Spleen (tissue), 11 donors: ENCODE measurements at regions not wholly inside any gene's neighbourhood (a gene's known extent, or its start where the extent isn't known, plus 50 kb on each side); places are given as distances from the start of the nearest gene placed in this dataset.

Experiments used
- DNase-seq: peaks from one replicate; pipeline ENCODE4 v3.0.0-alpha.2; 2020
- H3K27ac ChIP-seq, 8 donors: fragments of 200-600 bp; sonication (generic) in 7 of 8; 1 replicate in 4 of 8; 2 replicates in 4 of 8; pipeline versions ENCODE4 v1.5.0 to v1.8.0; 2016 to 2021; ENCODE audit warnings: inconsistent platforms in 4 of 8, mild to moderate bottlenecking in 4 of 8, moderate library complexity in 1 of 8
- H3K27me3 ChIP-seq, 7 donors: fragments of 200-600 bp; sonication (generic) in 6 of 7; replicated peaks in 1 of 7; 1 replicate in 4 of 7; 2 replicates in 3 of 7; pipeline versions ENCODE4 v1.5.0 to v1.8.0; 2016 to 2021; ENCODE audit warnings: inconsistent platforms in 3 of 7, mild to moderate bottlenecking in 1 of 7
- H3K36me3 ChIP-seq, 6 donors: fragments of 200-600 bp; sonication (generic) in 5 of 6; 1 replicate in 4 of 6; 2 replicates in 2 of 6; pipeline versions ENCODE4 v1.5.0 to v1.8.0; 2016 to 2021; ENCODE audit warnings: inconsistent platforms in 2 of 6
- H3K4me1 ChIP-seq, 6 donors: fragments of 200-600 bp; sonication (generic) in 5 of 6; 1 replicate in 3 of 6; 2 replicates in 3 of 6; pipeline versions ENCODE4 v1.5.0 to v1.8.0; 2016 to 2021; ENCODE audit warnings: inconsistent platforms in 3 of 6
- H3K4me3 ChIP-seq, 8 donors: fragments of 200-600 bp; sonication (generic) in 7 of 8; 1 replicate in 4 of 8; 2 replicates in 4 of 8; pipeline versions ENCODE4 v1.5.0 to v1.8.0; 2016 to 2021; ENCODE audit warnings: inconsistent platforms in 4 of 8, mild to moderate bottlenecking in 4 of 8, moderate library complexity in 2 of 8
- H3K9me3 ChIP-seq, 8 donors: fragments of 200-600 bp; sonication (generic) in 7 of 8; 1 replicate in 4 of 8; 2 replicates in 4 of 8; pipeline versions ENCODE4 v1.5.0 to v1.8.0; 2016 to 2021; ENCODE audit warnings: inconsistent platforms in 4 of 8
- CTCF ChIP-seq, 11 experiments: fragments of 200-600 bp in 7 of 11; fragments of 450-650 bp in 4 of 11; sonication (generic) in 4 of 11; IDR thresholded peaks in 8 of 11; conservative IDR thresholded peaks in 3 of 11; 1 replicate in 7 of 11; 2 replicates in 4 of 11; pipeline versions ENCODE4 v1.4.0 to v1.8.0; 2016 to 2021; ENCODE audit warnings: antibody characterized with exemption in 11 of 11, inconsistent platforms in 4 of 11, mild to moderate bottlenecking in 1 of 11
- POLR2A ChIP-seq, 3 donors: fragments of 450-650 bp; IDR thresholded peaks; one replicate each; pipeline ENCODE4 v1.5.1; 2017; ENCODE audit warnings: antibody characterized with exemption in 3 of 3, mild to moderate bottlenecking in 1 of 3
- POLR2AphosphoS5 ChIP-seq, 3 donors: sonication (generic); formaldehyde crosslinking; IDR thresholded peaks; one replicate each; pipeline ENCODE4 v1.5.1; 2017; ENCODE audit warnings: antibody characterized with exemption in 3 of 3
- WGBS, 5 donors: extraction: QIAGEN DNeasy Blood & Tissue Kit in 3 of 5; methylation state at CpG; one replicate each; pipeline versions ENCODE4 v1.1.5 to v1.1.7; 2013 to 2018; 5-methylcytosine and 5-hydroxymethylcytosine counted together
- intact Hi-C: fragments of 100-400 bp; cut with DNase I; formaldehyde crosslinking; loops from one replicate; pipeline ENCODE4 v1.15.0; 2023; ENCODE audit warnings: low total_unique reads
- donor health status: healthy with polysubstance abuse.
- donor health status: DM: no; HTN: no; CAD: no; lungs with moderate emphysema.
- donor health status: DM: no; HTN: no; CAD: no.
- donor health status: Bipolar disorder and iron deficiency.
- donor health status: healthy.
- donor health status: DM: no; HTN: no; CAD: no.
- donor health status: DM: yes; HTN: yes; CAD: no.

DNA sequence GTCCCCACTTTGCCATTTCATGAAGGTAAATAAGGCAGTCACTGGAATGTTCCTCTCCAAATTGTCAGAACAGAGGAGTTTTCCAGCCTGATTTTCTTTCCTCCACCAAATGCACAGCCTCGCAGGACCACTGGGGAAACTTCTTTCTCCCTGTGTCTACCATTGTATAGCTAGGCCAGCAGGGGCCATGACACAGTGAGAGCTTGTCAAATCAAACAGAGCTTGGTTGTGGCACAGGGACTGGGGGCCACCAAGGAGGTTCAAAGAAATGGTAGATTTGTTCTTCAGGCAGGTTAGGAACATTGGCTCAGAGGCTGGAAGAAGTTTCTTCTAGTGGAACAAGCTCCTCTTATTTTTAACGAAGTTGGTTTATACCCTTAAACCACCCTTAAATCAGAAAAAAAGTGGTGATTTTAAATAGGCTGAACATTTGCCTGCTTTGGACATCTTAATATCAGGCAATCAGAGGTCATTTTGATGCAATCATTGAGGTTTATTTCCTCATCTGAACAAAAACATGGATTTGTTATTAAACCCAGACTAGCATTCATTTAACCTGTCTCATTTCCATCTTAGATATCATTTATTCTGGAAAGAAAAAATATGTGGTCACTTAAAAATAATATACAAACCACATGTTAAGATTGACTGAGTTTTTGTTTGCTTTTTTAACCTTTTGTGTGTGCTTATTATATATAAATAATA lies 105.6 kb downstream of the GTPBP8 start:
- no peak for DNase-seq
- 86 to 98% (median 95%) methylated on average over 2 of the region's 2 CpGs for whole genome bisulfite sequencing, 5 donors
- no peaks in the 10 kb centered on the region for H3K4me1 ChIP-seq
- H3K36me3 ChIP-seq = no peaks in the 10 kb centered on the region
- no peak overlapping the region for H3K27ac ChIP-seq
- peaks cover 0 to 7% (median 0%) of the 10 kb centered on the region in 8 donors for H3K9me3 ChIP-seq
- H3K27me3 ChIP-seq = no peaks in the 10 kb centered on the region
- no peak for TF ChIP-seq POLR2A (IDR thresholded peaks at IDR 0.05)
- no peak for TF ChIP-seq POLR2AphosphoS5 (IDR thresholded peaks at IDR 0.05)
- TF ChIP-seq CTCF (IDR thresholded peaks at IDR 0.05 in 8 of 11, conservative IDR thresholded peaks at IDR 0.05 in 3 of 11) = no peak
- intact Hi-C loops = no loop called here
- no peak overlapping the region for H3K4me3 ChIP-seq

GRCh38 chr3:113097960-113098447 lies 107.2 kb downstream of the GTPBP8 start:
- peaks cover 0 to 7% (median 0%) of the 10 kb centered on the region in 8 donors for H3K9me3 ChIP-seq
- 86 to 96% (median 92%) methylated on average over 3 of the region's 3 CpGs for WGBS, 5 donors
- H3K36me3 ChIP-seq = no peaks in the 10 kb centered on the region
- no peak overlapping the region for H3K27ac ChIP-seq
- intact Hi-C loops = no loop called here
- TF ChIP-seq POLR2AphosphoS5 (IDR thresholded peaks at IDR 0.05) (no peak), CTCF (IDR thresholded peaks at IDR 0.05 in 8 of 11, conservative IDR thresholded peaks at IDR 0.05 in 3 of 11) (no peak), POLR2A (IDR thresholded peaks at IDR 0.05) (no peak)
- H3K4me1 ChIP-seq = no peaks in the 10 kb centered on the region
- H3K4me3 ChIP-seq = no peak overlapping the region
- no peak for DNase-seq
- H3K27me3 ChIP-seq = no peaks in the 10 kb centered on the region

- no peaks in the 10 kb centered on the region for H3K27me3 ChIP-seq
- intact Hi-C loops = no loop called here
- TF ChIP-seq POLR2AphosphoS5 (IDR thresholded peaks at IDR 0.05) = no peak
- no peak for TF ChIP-seq CTCF (IDR thresholded peaks at IDR 0.05 in 8 of 11, conservative IDR thresholded peaks at IDR 0.05 in 3 of 11)
- TF ChIP-seq POLR2A (IDR thresholded peaks at IDR 0.05) = no peak
- WGBS, 5 donors = 73 to 93% (median 85%) methylated on average over 2 of the region's 2 CpGs
- no peak overlapping the region for H3K27ac ChIP-seq
- no peak overlapping the region for H3K4me3 ChIP-seq
- H3K4me1 ChIP-seq = no peaks in the 10 kb centered on the region
- no peaks in the 10 kb centered on the region for H3K36me3 ChIP-seq
- H3K9me3 ChIP-seq = peaks cover 0 to 7% (median 0%) of the 10 kb centered on the region in 8 donors
- DNase-seq = no peak
Measured at GRCh38 chr3:113100063-113100462, 109.3 kb downstream of the GTPBP8 start.

- 44 to 67% (median 57%) methylated on average over 2 of the region's 2 CpGs for WGBS, 5 donors
- DNase-seq = no peak
Measured at GRCh38 chr3:113103588-113103987, 107.8 kb upstream of the BOC start.

More at GRCh38 chr3:113103588-113103987, 107.8 kb upstream of the BOC start:
- intact Hi-C loops = no loop called here
- H3K9me3 ChIP-seq = peaks cover 0 to 7% (median 0%) of the 10 kb centered on the region in 8 donors
- no peak overlapping the region for H3K4me3 ChIP-seq
- TF ChIP-seq POLR2AphosphoS5 (IDR thresholded peaks at IDR 0.05) (no peak), CTCF (IDR thresholded peaks at IDR 0.05 in 8 of 11, conservative IDR thresholded peaks at IDR 0.05 in 3 of 11) (no peak), POLR2A (IDR thresholded peaks at IDR 0.05) (no peak)
- H3K27ac ChIP-seq = no peak overlapping the region
- H3K27me3 ChIP-seq = no peaks in the 10 kb centered on the region
- H3K4me1 ChIP-seq = no peaks in the 10 kb centered on the region
- no peaks in the 10 kb centered on the region for H3K36me3 ChIP-seq
